WTC11 (cell line): ENCODE measurements at regions not wholly inside any gene's neighbourhood (a gene's known extent, or its start where the extent isn't known, plus 50 kb on each side); places are given as distances from the start of the nearest gene placed in this dataset.

ENCODE experiments used
- ATAC-seq: fragments of 200-7000 bp; cut with Tn5 transposase; 2 replicates; pipeline ENCODE4 v1.10.0; 2021; ENCODE audit warnings: mild to moderate bottlenecking, moderate library complexity
- CTCF ChIA-PET: fragments of 300-600 bp; sonication (Branson Sonifier 250); formaldehyde crosslinking; loops from one replicate; lab custom pipeline; 2021; ENCODE audit warnings: antibody characterized with exemption; lab: Charles Lee
- POLR2A ChIA-PET: fragments of 350-600 bp; sonication (Branson Sonifier 250); formaldehyde crosslinking; loops from one replicate; lab custom pipeline; 2021; ENCODE audit warnings: antibody characterized with exemption; lab: Charles Lee
- DNase-seq: peaks from one replicate; pipeline ENCODE4 v3.0.0; 2021; ENCODE audit warnings: low spot score
- H3K27ac Mint-ChIP-seq: 2 replicates; pipeline ENCODE4 v1.8.0; 2021; ENCODE audit warnings: mixed read lengths
- H3K27me3 Mint-ChIP-seq: 2 replicates; pipeline ENCODE4 v1.8.0; 2021; ENCODE audit warnings: low read depth, mild to moderate bottlenecking, moderate library complexity, mixed read lengths
- H3K36me3 Mint-ChIP-seq: 2 replicates; pipeline ENCODE4 v1.8.0; 2021; ENCODE audit warnings: mixed read lengths
- H3K4me1 Mint-ChIP-seq: 2 replicates; pipeline ENCODE4 v1.8.0; 2022; ENCODE audit warnings: mixed read lengths
- H3K4me3 Mint-ChIP-seq: 2 replicates; pipeline ENCODE4 v1.8.0; 2021; ENCODE audit warnings: mild to moderate bottlenecking, moderate library complexity, mixed read lengths
- H3K9me3 Mint-ChIP-seq: 2 replicates; pipeline ENCODE4 v1.8.0; 2021; ENCODE audit warnings: mixed read lengths
- ATF1 ChIP-seq: sonication (generic); formaldehyde crosslinking; IDR thresholded peaks from 2 replicates; pipeline ENCODE4 v1.8.1; 2023; ENCODE audit warnings: mild to moderate bottlenecking, moderate library complexity, missing genetic modification reagents
- CREB1 ChIP-seq: sonication (generic); formaldehyde crosslinking; IDR thresholded peaks from 2 replicates; pipeline ENCODE4 v1.8.0; 2023; ENCODE audit warnings: mild to moderate bottlenecking, missing genetic modification reagents
- EMX1 ChIP-seq: fragments of 250-450 bp; sonication (Bioruptor Pico); IDR thresholded peaks from 2 replicates; pipeline ENCODE4 v1.8.0; 2021; ENCODE audit warnings: mild to moderate bottlenecking
- ETV6 ChIP-seq: sonication (generic); formaldehyde crosslinking; IDR thresholded peaks from 2 replicates; pipeline ENCODE4 v1.8.1; 2022; ENCODE audit warnings: mild to moderate bottlenecking, missing genetic modification reagents
- FOXJ3 ChIP-seq: sonication (generic); formaldehyde crosslinking; IDR thresholded peaks from 2 replicates; pipeline ENCODE4 v1.9.0; 2021; ENCODE audit warnings: missing genetic modification reagents, mild to moderate bottlenecking, borderline replicate concordance
- NFE2L1 ChIP-seq: sonication (generic); formaldehyde crosslinking; IDR thresholded peaks from 2 replicates; pipeline ENCODE4 v1.8.1; 2023; ENCODE audit warnings: missing genetic modification reagents
- NR1H2 ChIP-seq: sonication (generic); formaldehyde crosslinking; IDR thresholded peaks from 2 replicates; pipeline ENCODE4 v1.9.0; 2021; ENCODE audit warnings: mild to moderate bottlenecking, moderate library complexity, missing genetic modification reagents
- OVOL2 ChIP-seq: fragments of 250-450 bp; sonication (Bioruptor Pico); IDR thresholded peaks from 2 replicates; pipeline ENCODE4 v1.9.0; 2021; ENCODE audit warnings: mild to moderate bottlenecking, borderline replicate concordance
- ZNF232 ChIP-seq: sonication (generic); formaldehyde crosslinking; IDR thresholded peaks from 2 replicates; pipeline ENCODE4 v1.8.0; 2022; ENCODE audit warnings: mild to moderate bottlenecking, missing genetic modification reagents
- ZNF317 ChIP-seq: sonication (generic); formaldehyde crosslinking; IDR thresholded peaks from 2 replicates; pipeline ENCODE4 v1.8.1; 2023; ENCODE audit warnings: low read depth, mild to moderate bottlenecking, moderate library complexity, missing genetic modification reagents, borderline replicate concordance
- ZNF416 ChIP-seq: fragments of 250-450 bp; sonication (Bioruptor Pico); IDR thresholded peaks from 2 replicates; pipeline ENCODE4 v1.9.0; 2021; ENCODE audit warnings: mild to moderate bottlenecking, inconsistent platforms
- ZNF423 ChIP-seq: fragments of 250-450 bp; sonication (Bioruptor Pico); IDR thresholded peaks from 2 replicates; pipeline ENCODE4 v2.1.2; 2022; ENCODE audit warnings: mild to moderate bottlenecking, moderate library complexity
- ZNF512 ChIP-seq: sonication (generic); formaldehyde crosslinking; IDR thresholded peaks from 2 replicates; pipeline ENCODE4 v1.8.1; 2022; ENCODE audit warnings: missing genetic modification reagents, borderline replicate concordance
- TF ChIP-seq, protein P1 (sequence below): fragments of 200-600 bp; IDR thresholded peaks from 2 replicates; pipeline ENCODE4 v1.8.0; 2022; ENCODE audit warnings: antibody characterized with exemption
- TF ChIP-seq, protein P2 (sequence below): fragments of 250-450 bp; sonication (Bioruptor Pico); conservative IDR thresholded peaks from 2 replicates; pipeline ENCODE4 v1.9.0; 2021; ENCODE audit warnings: mild to moderate bottlenecking
- TF ChIP-seq, protein P3 (sequence below): sonication (generic); formaldehyde crosslinking; conservative IDR thresholded peaks from 2 replicates; pipeline ENCODE4 v1.8.1; 2022; ENCODE audit warnings: mild to moderate bottlenecking, missing genetic modification reagents
- TF ChIP-seq, protein P4 (sequence below): fragments of 250-450 bp; sonication (Bioruptor Pico); IDR thresholded peaks from 2 replicates; pipeline ENCODE4 v2.1.2; 2022; ENCODE audit warnings: mild to moderate bottlenecking, moderate library complexity

DNA sequence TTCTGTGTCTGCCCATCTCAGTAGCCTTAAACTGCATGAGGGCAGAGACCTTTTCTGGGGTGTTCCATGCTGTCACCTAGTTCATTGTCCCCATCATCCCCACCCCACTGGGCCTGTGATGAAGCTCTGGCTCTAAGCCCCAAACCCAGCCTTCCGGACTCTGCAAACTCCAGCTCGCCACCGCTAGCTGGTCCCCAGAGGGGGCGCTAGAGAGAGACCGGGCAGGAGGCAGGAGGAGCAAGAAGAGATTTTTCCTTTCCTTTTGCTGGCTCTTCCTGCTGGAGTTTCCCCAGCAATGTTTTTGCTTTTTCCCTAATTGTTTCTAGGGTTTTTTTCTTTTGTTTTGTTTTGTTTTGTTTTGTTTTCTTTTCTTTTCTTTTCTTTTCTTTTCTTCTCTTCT, 234.4 kb downstream of the TEX36 start:
- POLR2A ChIA-PET, result no interaction called here
- Mint-ChIP-seq H3K36me3 (no peaks in the 10 kb centered on the region; the same call in 1 of the 2 replicates), H3K27ac (no peak overlapping the region), H3K27me3 (peaks cover 29% of the 10 kb centered on the region), H3K9me3 (peaks cover 16% of the 10 kb centered on the region), H3K4me3 (no peak overlapping the region), H3K4me1 (no peaks in the 10 kb centered on the region)
- CTCF ChIA-PET, result interaction anchor here (0.5 to 2.0 kb wide), 44 partner anchors 9 to 418 kb away, joined by 3 to 17 read pairs (median 4); partner anchors contain the start of genes CTBP2 and EDRF1
- TF ChIP-seq, protein P1, sequence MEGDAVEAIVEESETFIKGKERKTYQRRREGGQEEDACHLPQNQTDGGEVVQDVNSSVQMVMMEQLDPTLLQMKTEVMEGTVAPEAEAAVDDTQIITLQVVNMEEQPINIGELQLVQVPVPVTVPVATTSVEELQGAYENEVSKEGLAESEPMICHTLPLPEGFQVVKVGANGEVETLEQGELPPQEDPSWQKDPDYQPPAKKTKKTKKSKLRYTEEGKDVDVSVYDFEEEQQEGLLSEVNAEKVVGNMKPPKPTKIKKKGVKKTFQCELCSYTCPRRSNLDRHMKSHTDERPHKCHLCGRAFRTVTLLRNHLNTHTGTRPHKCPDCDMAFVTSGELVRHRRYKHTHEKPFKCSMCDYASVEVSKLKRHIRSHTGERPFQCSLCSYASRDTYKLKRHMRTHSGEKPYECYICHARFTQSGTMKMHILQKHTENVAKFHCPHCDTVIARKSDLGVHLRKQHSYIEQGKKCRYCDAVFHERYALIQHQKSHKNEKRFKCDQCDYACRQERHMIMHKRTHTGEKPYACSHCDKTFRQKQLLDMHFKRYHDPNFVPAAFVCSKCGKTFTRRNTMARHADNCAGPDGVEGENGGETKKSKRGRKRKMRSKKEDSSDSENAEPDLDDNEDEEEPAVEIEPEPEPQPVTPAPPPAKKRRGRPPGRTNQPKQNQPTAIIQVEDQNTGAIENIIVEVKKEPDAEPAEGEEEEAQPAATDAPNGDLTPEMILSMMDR, result peak; percentile 92
- TF ChIP-seq ETV6 (CRISPR knock-in tag), result no peak
- no peak for TF ChIP-seq CREB1 (CRISPR knock-in tag)
- 0 out of 2 replicates have a peak, but pooled peaks have one; percentile 44 for TF ChIP-seq ZNF512
- no peak for TF ChIP-seq ATF1
- DNase-seq (peak; percentile 83), ATAC-seq (peak; percentile 92)

- H3K36me3 Mint-ChIP-seq, result no peaks in the 10 kb centered on the region
- H3K9me3 Mint-ChIP-seq, result no peaks in the 10 kb centered on the region
- CTCF ChIA-PET, result interaction anchor here (1.0 to 1.4 kb wide), 2 partner anchors 11 to 102 kb away, joined by 3 to 4 read pairs; no protein-coding TSS in a partner anchor
- peak; percentile 73 for ATAC-seq
- no peak overlapping the region for H3K4me3 Mint-ChIP-seq
- peaks cover 4% of the 10 kb centered on the region for H3K27me3 Mint-ChIP-seq
- no peaks in the 10 kb centered on the region for H3K4me1 Mint-ChIP-seq
- no peak for TF ChIP-seq ZNF317 (CRISPR knock-in tag)
- TF ChIP-seq FOXJ3 (CRISPR knock-in tag), result no peak
- peak; percentile 18 for DNase-seq
- POLR2A ChIA-PET, result no interaction called here
- no peak overlapping the region for H3K27ac Mint-ChIP-seq
These were observed 238.2 kb downstream of the TEX36 start for GRCh38 chr10:125444790-125445189.

DNA sequence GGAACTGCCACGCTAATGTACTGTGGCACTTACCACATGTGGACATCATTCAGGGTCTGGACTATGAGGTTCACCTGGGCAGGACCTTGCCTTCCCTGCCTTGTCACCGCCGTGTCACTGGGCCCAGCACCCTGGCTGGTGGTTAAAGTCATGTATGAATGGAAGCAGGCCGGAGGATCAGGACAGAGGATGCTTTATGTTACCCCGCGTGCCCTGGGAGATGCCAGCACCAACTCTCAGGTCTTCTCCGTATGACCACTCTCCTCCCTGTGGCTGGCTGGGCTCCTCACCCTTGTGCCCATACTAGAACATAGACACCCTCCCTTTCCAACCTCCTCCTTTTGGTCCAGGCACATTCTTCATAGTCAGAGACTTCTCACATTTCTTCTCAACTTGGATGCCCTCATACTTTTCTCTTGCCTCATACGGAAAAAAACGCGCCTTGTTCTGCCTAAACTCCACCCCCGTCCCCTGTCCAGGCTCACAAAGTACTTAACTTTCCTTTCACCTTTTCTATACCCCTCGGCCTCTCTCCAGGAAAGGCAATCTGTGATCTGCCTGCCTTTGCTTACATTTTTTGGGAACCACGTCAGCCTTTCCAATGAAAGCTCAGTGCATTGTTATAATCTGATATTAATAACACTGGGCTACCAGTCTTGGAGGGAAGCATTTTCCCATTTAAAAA, 240.0 kb downstream of the TEX36 start:
- no peak for ATAC-seq
- Mint-ChIP-seq H3K4me1 (no peaks in the 10 kb centered on the region), H3K9me3 (peaks cover 4% of the 10 kb centered on the region; the same call in 1 of the 2 replicates), H3K27me3 (peaks cover 4% of the 10 kb centered on the region), H3K4me3 (no peak overlapping the region), H3K27ac (no peak overlapping the region), H3K36me3 (no peaks in the 10 kb centered on the region)
- TF ChIP-seq ZNF232 (no peak), ZNF416 (CRISPR knock-in tag) (no peak), NR1H2 (CRISPR knock-in tag) (no peak), ZNF423 (CRISPR knock-in tag) (no peak), NFE2L1 (CRISPR knock-in tag) (no peak), OVOL2 (no peak), EMX1 (CRISPR knock-in tag) (no peak)
- TF ChIP-seq, protein P2, sequence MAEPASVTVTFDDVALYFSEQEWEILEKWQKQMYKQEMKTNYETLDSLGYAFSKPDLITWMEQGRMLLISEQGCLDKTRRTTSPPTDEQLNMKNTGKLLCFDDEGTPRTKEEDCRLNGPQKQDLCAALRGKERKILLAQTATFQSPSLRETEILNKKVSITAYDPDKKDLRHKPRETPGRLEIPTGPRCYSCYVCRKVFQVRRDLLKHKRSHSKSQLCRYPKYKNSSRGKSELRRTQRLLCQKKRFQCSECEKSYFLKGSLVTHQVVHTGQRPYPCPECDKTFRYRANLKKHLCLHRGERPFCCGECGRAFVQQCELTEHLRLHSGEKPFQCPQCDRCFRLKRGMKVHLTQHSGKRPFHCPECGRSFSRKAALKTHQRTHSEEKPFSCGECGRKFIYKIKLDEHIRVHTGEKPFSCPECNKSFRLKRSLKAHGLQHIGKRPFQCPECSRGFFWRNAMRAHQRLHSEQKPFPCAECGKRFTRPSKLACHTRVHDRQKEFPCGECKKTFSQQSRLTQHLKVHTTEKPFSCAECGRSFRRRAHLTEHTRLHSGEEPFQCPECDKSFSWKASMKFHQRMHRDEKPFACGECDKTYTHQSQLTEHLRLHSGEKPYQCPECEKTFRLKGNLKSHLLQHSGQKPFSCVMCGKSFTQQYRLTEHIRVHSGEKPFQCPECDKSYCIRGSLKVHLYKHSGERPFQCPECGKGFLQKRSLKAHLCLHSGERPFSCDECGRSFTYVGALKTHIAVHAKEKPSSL (CRISPR knock-in tag), result no peak
- TF ChIP-seq, protein P3, sequence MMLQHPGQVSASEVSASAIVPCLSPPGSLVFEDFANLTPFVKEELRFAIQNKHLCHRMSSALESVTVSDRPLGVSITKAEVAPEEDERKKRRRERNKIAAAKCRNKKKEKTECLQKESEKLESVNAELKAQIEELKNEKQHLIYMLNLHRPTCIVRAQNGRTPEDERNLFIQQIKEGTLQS, result no peak
- TF ChIP-seq, protein P4, sequence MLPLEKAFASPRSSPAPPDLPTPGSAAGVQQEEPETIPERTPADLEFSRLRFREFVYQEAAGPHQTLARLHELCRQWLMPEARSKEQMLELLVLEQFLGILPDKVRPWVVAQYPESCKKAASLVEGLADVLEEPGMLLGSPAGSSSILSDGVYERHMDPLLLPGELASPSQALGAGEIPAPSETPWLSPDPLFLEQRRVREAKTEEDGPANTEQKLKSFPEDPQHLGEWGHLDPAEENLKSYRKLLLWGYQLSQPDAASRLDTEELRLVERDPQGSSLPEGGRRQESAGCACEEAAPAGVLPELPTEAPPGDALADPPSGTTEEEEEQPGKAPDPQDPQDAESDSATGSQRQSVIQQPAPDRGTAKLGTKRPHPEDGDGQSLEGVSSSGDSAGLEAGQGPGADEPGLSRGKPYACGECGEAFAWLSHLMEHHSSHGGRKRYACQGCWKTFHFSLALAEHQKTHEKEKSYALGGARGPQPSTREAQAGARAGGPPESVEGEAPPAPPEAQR, result no peak
- no peak for DNase-seq
- ChIA-PET POLR2A (no interaction called here), CTCF (no interaction called here)
